ENCODE measurements at regions not wholly inside any gene's neighbourhood (a gene's known extent, or its start where the extent isn't known, plus 50 kb on each side); places are given as distances from the start of the nearest gene placed in this dataset.
"Not testable (repeated sequence)": the region's sequence is repeated elsewhere in the genome, so short reads cannot be mapped to it uniquely, and the experiment has no call there.

DNA sequence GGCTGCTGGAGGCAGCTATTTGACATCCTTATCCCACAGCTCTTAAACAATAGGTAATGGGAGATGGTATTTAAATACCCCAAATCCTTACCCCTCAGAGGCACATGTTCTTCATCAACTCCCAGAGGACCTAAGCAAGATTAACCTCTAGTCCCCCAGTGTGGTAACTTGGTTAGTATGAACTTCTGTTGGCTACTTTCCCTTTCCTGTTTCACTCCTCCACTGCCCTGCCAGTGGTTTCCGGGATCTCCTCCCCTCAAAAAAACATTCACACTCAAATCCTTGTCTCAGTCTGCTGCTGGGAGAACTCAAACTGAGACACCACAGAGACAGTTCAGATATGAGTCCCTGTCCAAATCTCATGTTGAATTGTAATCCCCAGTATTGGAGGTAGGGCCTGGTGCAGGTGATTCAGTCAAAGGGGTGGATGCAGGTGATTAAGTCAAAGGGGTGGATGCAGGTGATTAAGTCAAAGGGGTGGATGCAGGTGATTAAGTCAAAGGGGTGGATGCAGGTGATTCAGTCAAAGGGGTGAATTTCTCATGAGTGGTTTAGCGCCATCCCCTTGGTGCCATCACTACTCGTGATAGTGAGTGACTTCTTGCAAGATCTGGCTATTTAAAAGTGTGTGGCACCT is 335.0 kb upstream of the CTNNB1 start:
- DNase-seq = no peak

DNA sequence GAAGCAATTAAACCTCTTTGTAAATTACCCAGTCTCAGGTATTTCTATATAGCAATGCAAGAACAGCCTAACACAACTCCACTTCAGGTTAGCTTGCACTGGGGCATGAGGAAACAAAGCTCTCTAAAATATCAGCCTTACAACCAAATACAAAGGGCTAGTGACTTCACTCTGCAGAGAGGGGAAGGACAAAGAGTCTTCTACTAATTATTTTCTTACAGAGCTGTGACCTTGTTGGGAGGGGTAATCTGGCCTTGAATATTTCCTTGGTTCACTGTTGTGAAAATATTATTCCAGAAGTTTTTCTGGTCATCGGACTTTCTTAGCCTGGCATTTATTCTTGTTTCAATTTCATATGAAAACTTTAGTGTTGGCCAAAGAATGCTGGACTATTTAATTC is 334.4 kb upstream of the CTNNB1 start:
- no peak for DNase-seq

DNA sequence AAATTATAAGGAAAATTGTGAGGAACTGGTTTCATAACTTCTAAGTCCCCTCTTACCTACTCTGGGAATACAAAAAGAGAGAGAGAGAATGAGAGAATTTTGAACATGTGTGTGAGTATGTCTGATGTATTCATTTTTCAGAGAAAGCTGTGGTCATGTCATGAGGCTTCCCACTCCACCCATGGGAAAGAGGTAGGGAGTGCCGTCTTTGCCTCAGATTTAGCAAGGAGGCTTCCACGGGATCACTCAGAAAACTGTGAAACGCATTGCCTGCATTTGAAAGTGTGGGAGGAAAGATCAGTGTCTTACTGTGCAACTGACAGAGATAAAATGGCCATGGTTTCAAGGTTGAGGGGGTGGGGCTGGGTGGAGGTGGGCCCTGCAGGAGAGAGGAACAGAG is 331.5 kb upstream of the CTNNB1 start:
- DNase-seq = no peak

DNA sequence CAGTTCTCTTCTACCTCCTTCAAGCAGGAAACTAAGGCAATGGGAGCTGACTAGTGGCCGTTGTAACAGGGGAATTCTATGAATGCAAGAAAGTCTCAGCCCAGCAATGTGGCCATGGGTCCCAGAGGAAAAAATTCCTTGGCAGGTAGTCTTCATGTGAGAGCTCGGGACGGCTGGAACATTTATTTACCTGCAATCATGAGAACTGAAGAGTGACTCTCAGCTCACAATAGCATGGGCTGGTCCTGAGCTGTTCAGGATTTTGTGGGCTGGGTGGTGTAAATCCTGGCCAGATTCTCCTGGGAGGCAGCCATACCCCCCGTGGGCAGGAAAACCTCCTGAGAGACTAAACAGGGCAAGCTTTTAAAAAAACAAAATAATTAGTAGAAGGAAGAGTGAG is 330.3 kb upstream of the CTNNB1 start:
- DNase-seq = no peak

DNA sequence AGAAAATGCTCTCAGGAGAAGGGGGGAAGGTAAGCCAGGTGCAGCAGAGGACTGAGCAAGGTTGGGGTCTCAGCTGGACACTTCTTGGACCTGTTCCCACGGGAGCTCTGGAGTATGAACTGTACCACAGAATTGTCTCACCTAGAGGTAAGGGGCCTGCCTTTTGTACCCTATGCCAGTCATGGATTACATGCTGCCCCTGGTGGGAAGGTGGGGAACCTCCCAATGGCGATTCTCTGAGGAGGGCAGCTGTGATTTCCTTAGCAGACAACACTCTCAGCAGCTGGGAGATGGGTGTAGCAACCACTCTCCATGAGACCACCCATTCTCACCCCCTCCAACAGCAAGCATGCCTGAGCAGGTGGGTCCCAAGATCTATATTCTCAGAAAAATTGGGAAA is 329.4 kb upstream of the CTNNB1 start:
- no peak for DNase-seq

DNA sequence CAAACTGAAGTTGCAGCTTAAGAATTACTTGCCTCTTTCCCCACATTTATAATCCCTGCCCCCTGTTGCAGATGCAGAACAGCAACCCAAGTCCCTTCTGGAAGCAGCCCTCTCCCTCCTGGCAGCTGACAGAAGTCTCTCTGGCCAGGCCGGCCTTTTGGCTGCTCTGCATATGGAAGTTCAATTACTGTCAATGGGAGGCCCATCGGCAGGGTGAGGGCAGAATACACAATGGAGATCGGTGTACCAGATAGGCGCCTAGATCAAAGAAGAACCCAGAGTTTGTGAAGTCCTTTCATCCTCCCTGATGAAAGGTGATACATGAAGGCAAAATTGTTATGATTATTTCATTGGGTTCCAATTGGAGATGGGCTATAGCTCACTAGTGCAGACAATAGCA is 327.9 kb upstream of the CTNNB1 start:
- no peak for DNase-seq

DNA sequence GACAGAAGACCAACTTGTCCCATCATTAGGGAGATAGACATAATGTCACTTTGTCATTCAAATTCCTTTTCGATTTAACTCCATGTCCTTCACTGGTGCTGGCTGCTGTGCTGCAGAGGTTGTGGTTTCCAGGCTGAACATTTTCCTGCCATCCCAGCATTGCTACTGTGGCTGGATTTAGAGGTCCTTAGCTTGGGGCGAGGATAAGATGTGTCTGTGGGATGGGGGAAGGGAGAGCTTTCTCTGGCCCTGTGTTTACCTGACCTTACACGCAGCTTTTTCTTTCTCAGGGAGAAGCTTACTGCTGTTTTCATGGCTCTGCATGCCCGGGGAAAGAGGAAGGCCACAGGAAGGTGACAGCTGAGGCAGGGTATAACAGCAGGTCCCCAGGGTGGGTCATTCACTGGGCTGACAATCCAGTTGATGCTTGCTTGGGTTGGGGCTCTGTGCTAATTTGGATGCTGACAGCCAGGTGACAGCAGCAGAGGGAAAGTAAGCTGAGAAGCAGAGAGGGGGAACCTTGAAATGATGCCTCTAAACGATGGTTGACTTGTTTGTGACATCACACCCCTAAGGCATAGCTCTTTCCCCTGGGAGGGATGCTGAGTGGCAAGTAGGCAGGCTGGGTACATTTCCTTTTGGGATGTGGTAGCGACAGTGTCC is 326.9 kb upstream of the CTNNB1 start:
- no peak for DNase-seq

DNA sequence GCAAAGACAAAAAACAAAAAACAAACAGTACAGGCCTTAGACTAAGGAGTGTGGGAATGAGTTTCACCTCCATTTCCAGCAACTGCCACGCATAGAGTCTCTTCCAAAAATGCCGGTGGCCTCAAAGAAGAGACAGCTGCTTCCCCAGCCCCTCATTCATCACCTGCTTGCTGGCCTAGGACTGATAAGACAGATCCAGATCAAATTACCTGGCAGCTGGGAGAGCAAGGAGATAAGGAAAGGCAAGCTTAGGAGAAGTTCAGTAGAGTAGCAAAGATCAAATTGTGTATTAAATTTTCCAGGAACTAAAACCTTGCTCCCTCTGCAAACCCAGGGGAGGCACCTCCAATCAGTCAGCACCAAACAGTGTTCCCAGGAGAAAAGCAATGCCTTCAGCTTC is 325.8 kb upstream of the CTNNB1 start:
- no peak for DNase-seq

DNA sequence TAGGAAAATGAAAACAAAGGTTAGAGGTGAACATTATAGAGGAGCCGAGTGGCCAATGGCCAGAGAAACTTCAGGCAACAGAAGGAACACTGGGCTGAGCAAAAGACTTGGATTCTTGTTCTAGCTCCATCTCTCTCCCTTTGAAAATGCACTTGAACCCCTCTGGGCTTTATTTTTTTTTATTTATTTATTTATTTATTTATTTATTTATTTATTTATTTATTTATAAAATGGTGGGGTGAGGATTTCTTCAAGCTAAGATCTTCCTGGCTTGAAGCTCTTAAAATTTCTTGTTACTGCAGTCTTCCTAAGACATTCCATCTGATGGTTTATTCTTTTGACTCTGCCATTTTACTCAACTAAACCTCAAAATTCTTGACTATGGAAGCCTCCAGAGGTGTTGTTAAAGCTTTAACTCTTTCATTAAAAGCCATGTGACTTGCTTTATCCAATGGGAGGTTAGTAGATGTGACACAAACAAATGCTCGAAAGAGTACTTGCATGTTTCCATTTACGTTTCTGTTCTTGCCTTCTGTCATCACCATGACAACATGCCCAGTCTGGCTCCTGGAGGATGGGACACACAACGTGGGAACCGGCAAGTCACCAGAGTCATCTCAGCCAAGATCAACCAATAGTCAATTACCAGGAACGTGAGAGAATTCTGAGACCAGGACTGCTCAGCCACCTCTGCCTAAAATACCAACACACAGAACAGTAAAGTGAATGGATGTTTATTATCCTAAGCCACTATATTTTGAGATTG is 325.2 kb upstream of the CTNNB1 start:
- DNase-seq = no peak

DNA sequence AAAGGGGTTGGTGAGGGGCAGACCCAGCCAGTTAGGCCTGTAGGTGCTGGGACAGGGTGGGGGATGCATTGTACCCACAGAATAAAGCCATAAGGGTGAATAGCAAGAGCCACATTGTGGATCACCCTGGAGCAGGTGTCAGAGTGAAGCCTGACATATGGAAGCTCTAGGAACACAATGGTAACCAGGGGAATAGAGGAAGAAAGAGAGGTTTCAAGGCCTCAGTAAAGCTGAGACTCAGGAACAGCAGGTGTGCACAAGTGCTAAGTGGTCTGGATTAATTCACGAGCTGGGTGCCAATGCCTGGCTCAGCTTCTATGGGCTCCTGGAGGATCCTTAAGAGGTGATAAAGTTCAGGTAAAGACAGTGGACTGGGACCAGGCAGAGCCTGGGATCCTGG is 323.7 kb upstream of the CTNNB1 start:
- no peak for DNase-seq

DNA sequence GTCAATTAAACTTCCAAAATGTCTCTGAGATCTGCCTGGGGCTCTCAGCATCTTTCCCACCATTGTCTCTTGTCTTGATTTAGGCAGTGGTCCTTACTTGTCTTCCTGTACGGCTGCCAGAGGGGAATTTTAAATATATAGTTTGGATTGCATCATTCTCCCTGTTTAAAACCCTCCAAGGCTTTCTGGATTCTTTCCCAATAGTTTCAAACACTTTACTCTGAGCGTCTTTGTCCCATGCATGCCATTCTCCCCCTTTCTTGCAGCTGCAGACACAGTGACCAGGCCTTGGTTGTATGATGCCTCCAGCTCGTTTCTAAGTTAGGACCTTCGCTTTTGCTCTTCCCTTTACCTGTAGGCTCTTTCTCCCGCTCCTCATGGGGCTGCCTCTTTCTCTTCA is 323.3 kb upstream of the CTNNB1 start:
- no peak for DNase-seq

DNA sequence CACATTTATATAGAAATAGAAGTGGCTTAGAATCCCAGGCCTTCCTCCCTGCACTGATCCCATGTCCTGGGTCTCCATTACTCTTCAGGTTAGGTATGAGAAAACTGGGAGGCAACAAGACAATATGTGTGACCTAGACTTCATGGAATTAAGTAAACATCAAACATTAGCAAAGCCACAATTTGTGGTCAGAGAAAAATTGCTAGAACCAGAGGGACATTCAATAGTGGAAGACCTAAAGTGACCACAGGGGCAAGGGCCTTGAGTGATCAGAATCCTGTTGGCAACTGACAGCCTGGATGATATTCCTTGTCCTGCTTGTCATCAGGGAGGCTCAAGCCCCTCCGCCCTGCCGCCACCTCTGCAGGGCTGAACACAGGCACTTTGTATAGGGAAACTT is 322.8 kb upstream of the CTNNB1 start:
- DNase-seq = no peak

DNA sequence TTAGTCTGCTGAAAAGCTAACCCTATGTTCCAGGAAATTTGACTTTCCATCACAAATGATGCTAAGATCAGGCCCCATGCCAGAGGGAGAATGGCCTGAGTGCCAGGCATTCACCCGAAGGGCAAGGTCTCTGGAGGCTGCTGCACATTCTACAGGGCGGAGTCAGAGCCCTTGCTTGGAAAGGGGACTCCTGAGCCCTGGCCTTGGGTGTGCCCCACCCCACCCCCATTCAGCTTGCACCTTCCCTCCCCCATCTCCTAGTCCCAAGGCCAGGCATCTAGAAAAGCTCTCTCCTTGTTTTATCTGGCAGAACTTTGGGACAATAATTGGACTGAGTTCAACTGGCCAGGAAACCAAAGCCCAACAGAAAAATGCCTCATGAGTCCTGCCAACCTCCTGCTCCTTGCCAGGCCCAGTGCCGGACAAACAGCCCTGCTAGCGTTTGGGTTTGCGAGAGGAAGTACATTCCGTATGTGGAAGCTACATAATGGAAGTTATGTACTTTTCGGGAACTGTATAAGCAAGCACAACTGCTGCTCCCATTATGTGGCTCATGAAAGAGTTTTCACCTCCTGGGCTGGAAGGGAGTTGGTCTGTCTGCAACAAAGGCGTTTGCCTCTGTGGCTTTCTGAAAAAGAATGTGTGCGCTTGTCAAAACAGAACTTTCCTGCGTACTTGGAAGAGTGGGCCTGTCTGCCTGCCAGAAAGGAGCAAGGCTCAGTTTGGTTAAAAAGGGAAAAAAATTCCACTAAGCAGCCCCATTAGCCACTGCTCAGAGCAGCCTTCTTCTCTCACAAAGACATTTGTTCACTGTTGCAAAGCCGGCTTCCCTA is 321.5 kb upstream of the CTNNB1 start:
- no peak for DNase-seq

DNA sequence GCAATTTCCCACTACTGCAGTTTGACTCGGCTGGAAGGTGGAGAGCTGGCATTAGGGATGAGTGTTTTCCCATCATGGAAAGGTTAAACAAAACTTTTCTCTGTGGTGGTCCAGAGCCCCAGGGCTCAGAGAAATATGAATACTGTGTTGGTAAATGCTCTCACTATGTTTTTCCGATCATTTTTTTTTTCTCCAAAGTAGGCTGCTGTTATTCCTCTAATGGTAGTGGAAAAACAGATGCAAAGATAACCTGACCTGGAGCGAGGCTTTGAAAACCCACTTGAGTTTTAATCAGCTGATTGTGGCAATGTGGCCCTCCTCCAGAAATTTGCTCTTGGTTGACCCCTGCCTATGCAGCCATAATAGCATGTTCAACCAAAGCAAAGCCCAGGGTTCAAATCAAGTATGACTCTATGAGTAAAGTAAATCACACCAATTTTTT is 320.8 kb upstream of the CTNNB1 start:
- no peak for DNase-seq

DNA sequence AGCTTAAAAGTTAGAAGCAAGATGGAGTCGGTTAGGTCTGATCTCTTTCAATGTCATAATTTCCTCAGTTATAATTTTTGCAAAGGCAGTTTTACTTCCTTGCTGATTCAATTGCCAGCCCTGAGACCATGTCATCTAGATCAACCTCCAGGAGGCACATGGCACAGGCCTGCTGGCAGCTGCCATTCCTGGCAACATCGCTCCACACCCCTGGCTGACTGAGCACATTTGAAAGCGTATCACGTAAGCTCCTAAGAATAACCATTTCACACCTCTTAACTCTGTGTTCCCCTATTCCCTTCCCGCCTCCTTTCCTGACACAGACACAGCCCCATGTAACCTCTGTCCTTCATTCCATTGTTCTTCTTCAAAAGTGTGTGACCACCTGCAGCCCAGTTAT is 313.9 kb upstream of the CTNNB1 start:
- no peak for DNase-seq

DNA sequence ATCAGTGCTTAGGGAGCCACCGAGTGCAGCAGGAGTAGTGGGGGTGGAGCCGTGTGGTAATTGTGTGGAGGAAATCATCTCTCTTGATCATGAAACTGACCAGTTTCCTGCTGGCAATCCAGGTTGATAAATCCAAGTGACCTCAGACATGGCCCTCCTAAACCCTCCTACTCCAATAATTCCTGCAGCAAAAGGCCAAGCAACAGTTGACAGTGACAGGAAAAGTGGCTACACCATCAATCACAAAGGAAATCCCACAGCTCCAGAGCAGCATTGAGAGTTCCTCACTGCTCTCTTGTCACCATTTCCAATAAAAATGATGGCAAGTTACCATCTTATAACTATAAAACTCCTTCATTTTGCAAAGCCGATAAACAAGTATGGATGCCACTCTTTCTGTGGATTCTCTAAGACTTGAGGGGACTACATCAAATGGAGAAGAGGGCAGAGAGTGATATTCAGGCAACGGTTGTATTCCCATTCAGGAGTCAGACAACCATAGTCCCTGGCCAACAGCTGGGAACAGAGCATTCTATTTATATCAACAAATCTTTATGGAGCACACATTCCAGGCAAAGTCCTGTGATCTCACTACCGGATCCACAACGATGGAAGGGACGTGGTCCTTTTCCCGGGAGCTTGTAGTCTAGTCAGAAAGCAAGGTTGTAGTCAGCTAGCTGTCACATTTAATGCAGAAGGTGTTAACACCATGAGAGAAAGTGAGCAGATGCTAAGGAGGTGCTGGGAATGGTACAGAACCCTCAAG is 312.5 kb upstream of the CTNNB1 start:
- no peak for DNase-seq

DNA sequence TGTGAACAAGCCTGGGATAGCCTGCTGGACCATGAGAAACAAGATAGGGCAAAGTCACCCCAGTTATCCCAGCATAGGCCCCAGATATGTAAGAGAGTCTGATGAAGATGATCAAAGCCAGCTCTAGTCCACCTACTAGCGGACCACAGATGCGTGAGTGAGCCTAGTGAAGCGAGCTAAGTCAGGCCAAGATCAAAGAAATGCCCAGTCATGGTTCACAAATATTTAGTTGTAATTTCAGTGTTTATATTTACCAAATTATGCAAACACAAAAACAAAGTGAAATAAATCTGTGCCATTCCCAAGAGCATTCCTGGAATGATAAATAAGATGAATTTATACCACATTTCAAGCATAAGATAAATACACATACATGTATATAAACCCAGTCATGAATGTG is 308.1 kb upstream of the CTNNB1 start:
- DNase-seq = no peak

DNA sequence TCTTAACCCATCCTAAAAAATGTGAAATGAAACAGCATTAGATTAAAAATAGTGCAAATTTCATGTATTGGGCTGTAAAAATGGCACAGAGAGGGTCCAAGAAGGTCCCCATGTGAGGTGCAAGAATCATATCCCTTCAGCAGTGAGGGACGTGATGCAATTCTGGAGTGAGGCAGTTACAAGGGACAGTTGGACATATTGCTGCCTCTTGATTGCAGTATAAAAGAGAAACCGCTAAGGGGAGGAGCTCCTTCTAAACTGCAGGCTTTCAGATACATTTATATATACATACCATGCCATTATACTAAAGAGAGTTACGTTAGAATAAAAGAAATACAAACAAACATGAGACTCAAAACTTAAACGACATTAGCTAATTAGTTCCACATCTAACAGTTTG is 304.2 kb upstream of the CTNNB1 start:
- no peak for DNase-seq

DNA sequence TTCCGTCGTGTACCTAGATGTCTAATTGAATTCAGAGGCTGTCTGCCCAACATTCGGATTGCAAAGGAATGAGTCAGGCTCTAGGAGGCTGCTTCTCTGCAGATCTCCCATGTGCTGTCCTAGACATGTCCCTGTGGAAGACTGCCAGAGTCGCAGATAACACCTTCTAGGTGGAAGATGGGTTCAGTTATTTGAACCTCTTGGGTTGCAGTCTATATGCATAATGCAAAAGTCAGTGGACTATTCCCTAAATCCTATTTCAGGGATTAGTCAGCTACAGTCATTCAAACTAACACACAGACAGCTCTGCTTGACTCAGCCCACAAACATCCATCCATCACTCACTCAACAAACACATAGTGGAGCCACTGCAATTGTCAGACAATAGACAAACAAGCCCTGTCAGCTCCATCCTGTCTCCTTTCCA is 300.0 kb upstream of the CTNNB1 start:
- DNase-seq = no peak

DNA sequence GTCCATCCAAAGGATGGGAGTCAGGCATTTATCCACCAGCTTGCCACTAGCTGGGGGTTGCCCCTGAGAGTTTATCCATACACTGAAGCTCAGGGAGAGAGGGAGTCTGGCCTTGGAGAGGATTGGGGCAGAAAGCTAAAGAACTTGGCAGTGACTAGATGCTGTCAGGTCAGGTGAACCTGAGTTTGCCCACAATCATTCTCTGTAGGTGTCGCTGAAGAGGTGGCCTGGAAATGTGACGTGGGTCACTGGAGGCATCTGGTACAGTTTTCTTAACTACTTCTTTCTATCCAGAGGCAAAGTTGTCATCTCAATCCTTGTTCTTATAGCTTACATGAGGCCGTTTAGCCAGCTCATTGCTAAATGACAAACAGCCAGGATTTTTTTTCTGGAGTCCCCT is 298.0 kb upstream of the CTNNB1 start:
- DNase-seq = no peak

DNA sequence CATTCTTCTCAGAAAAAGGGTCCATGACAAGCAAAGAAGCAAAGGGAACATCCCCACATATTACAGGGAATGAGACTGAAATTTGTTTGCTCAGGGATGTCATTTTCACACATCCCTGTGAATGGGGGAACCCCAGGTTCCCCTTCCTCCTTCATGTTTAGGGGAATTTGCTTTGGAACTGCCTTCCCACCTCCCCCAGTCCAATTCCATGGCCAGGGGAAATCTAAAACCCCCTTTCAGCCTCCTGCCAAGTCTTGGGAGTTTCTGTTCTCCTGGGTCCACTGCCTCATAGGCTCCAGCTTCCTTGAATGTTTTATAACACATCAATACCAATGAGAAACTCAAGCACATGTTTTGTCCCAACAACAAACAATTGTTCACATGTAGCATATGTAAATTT is 297.5 kb upstream of the CTNNB1 start:
- no peak for DNase-seq

DNA sequence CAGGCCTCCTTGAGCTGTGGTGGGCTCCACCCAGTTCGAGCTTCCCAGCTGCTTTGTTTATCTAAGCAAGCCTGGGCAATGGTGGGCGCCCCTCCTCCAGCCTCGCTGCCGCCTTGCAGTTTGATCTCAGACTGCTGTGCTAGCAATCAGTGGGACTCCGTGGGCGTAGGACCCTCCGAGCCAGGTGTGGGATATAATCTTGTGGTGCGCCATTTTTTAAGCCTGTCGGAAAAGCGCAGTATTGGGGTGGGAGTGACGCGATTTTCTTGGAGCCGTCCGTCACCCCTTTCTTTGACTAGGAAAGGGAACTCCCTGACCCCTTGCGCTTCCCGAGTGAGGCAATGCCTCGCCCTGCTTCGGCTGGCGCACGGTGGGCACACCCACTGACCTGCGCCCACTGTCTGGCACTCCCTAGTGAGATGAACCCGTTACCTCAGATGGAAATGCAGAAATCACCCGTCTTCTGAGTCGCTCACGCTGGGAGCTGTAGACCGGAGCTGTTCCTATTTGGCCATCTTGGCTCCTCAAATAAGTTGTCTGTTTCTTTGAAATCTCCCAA is 291.3 kb upstream of the CTNNB1 start:
- DNase-seq = not testable (repeated sequence)
